ENCODE measurements at regions not wholly inside any gene's neighbourhood (a gene's known extent, or its start where the extent isn't known, plus 50 kb on each side); places are given as distances from the start of the nearest gene placed in this dataset.

GRCh38 chr3:105130911-105131310 lies 235.8 kb upstream of the ALCAM start:
- TF ChIP-seq, protein P1, sequence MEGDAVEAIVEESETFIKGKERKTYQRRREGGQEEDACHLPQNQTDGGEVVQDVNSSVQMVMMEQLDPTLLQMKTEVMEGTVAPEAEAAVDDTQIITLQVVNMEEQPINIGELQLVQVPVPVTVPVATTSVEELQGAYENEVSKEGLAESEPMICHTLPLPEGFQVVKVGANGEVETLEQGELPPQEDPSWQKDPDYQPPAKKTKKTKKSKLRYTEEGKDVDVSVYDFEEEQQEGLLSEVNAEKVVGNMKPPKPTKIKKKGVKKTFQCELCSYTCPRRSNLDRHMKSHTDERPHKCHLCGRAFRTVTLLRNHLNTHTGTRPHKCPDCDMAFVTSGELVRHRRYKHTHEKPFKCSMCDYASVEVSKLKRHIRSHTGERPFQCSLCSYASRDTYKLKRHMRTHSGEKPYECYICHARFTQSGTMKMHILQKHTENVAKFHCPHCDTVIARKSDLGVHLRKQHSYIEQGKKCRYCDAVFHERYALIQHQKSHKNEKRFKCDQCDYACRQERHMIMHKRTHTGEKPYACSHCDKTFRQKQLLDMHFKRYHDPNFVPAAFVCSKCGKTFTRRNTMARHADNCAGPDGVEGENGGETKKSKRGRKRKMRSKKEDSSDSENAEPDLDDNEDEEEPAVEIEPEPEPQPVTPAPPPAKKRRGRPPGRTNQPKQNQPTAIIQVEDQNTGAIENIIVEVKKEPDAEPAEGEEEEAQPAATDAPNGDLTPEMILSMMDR (IDR thresholded peaks at IDR 0.05; ENCODE audit: unreplicated experiment), result no peak
- no peaks in the 10 kb centered on the region for H3K4me1 Mint-ChIP-seq (ENCODE audit: insufficient read depth, unreplicated experiment)
- H3K27ac Mint-ChIP-seq (ENCODE audit: low read depth, unreplicated experiment), result no peak overlapping the region
- intact Hi-C loops (cut with micrococcal nuclease), result no loop called here
- H3K9me3 Mint-ChIP-seq (ENCODE audit: unreplicated experiment), result peaks cover 10% of the 10 kb centered on the region
- no TSS peak for BruUV-seq (replicated peaks)
- ChIA-PET CTCF (no interaction called here), POLR2A (no interaction called here)
- H3K4me3 Mint-ChIP-seq (ENCODE audit: unreplicated experiment), result no peak overlapping the region
- no peaks in the 10 kb centered on the region for H3K36me3 Mint-ChIP-seq (ENCODE audit: insufficient read depth, unreplicated experiment)
- no peak for DNase-seq (ENCODE audit: unreplicated experiment)
- no peaks in the 10 kb centered on the region for H3K27me3 Mint-ChIP-seq (ENCODE audit: insufficient read depth, unreplicated experiment)

DNA sequence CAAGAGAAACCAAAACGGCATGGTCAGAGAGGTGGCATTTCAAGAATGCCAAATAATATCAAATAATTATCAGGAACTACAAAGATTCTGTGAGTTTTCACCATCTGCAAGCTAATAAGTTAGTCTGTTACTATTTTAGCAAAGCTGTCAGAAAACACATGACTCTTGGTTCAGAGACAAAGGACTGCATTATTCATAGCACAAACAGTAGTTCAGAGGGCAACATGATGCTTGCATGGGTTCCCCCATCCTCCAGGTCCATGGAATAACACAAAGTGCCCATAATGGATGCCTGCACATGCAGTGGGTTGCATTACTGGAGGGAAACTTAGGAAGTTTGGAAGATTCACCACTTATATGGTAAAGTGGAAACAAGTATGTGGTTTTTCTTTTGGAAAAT lies 228.8 kb upstream of the ALCAM start:
- H3K27me3 Mint-ChIP-seq (ENCODE audit: insufficient read depth, unreplicated experiment), result no peaks in the 10 kb centered on the region
- no TSS peak for BruUV-seq (replicated peaks)
- intact Hi-C loops (cut with micrococcal nuclease), result no loop called here
- CTCF ChIA-PET, result interaction anchor here (0.6 kb wide), 1 partner anchor 41 kb away, joined by 3 read pairs; no protein-coding TSS in a partner anchor
- H3K27ac Mint-ChIP-seq (ENCODE audit: low read depth, unreplicated experiment), result no peak overlapping the region
- H3K4me3 Mint-ChIP-seq (ENCODE audit: unreplicated experiment), result no peak overlapping the region
- H3K9me3 Mint-ChIP-seq (ENCODE audit: unreplicated experiment), result no peaks in the 10 kb centered on the region
- POLR2A ChIA-PET, result no interaction called here
- H3K36me3 Mint-ChIP-seq (ENCODE audit: insufficient read depth, unreplicated experiment), result no peaks in the 10 kb centered on the region
- no peak for DNase-seq (ENCODE audit: unreplicated experiment)
- peaks cover 8% of the 10 kb centered on the region for H3K4me1 Mint-ChIP-seq (ENCODE audit: insufficient read depth, unreplicated experiment)
- TF ChIP-seq, protein P1 (IDR thresholded peaks at IDR 0.05; ENCODE audit: unreplicated experiment), result no peak

DNA sequence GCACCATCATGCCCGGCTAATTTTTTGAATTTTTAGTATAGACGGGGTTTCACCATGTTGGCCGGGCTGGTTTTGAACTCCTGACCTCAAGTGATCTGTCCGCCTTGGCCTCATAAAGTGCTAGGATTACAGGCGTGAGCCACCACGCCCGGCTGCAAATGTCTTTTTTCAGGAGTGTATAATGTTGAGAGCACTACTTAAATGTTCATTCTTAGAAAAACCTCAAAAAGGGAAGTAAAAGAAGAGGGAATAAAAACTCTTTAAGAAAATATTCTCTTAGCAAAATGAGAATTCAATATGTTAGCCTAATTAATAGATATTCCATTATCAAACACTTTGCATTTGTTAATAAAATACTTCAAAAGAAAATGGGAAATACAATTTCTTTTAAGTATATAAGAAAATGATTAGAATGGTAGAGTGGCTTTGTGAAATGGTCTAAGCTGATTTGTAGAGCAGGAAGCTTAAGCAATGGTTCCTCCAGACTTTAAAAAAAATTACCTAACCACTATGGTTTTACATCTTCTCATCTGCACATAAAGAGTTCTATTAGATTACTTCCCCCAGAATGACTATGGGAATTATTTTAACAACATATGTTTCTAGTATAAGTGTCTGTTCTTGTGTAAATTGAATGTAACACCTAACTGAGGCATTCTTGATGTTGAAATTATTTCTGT lies 226.7 kb upstream of the ALCAM start:
- intact Hi-C loops (cut with micrococcal nuclease), result no loop called here
- TF ChIP-seq, protein P1 (IDR thresholded peaks at IDR 0.05; ENCODE audit: unreplicated experiment), result no peak
- no peak for DNase-seq (ENCODE audit: unreplicated experiment)
- no peaks in the 10 kb centered on the region for H3K9me3 Mint-ChIP-seq (ENCODE audit: unreplicated experiment)
- H3K4me3 Mint-ChIP-seq (ENCODE audit: unreplicated experiment), result no peak overlapping the region
- H3K27ac Mint-ChIP-seq (ENCODE audit: low read depth, unreplicated experiment), result peak overlapping the region; percentile 37
- no peaks in the 10 kb centered on the region for H3K36me3 Mint-ChIP-seq (ENCODE audit: insufficient read depth, unreplicated experiment)
- CTCF ChIA-PET, result interaction anchor here (1.8 kb wide), 1 partner anchor 228 kb away, joined by 5 read pairs; no protein-coding TSS in a partner anchor
- no peaks in the 10 kb centered on the region for H3K27me3 Mint-ChIP-seq (ENCODE audit: insufficient read depth, unreplicated experiment)
- POLR2A ChIA-PET, result no interaction called here
- peaks cover 8% of the 10 kb centered on the region for H3K4me1 Mint-ChIP-seq (ENCODE audit: insufficient read depth, unreplicated experiment)
- no TSS peak for BruUV-seq (replicated peaks)

DNA sequence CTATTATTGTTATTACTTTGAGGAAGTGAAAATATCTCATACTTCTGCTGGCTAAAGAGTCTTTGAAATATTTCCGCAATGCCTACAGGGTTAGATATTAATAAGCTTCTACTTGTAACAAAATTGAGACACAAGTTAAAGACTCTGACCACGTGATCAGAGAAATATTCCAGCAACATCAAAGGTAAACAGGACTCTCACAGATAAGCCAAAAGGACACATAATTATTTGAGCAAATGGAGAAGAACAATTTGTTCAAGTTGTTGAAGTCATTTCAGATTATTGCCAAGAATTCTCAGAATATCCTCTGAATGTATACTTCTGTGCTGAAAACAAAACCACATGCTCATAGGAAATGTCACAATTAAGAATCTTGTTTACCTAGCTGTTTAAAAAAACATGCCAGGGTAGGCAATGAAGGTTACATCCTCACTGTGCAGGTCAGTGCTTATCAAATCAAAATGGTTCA lies 225.8 kb upstream of the ALCAM start:
- Mint-ChIP-seq H3K36me3 (ENCODE audit: insufficient read depth, unreplicated experiment) (no peaks in the 10 kb centered on the region), H3K9me3 (ENCODE audit: unreplicated experiment) (no peaks in the 10 kb centered on the region), H3K4me3 (ENCODE audit: unreplicated experiment) (no peak overlapping the region), H3K27ac (ENCODE audit: low read depth, unreplicated experiment) (peak overlapping the region; percentile 37), H3K4me1 (ENCODE audit: insufficient read depth, unreplicated experiment) (peaks cover 8% of the 10 kb centered on the region), H3K27me3 (ENCODE audit: insufficient read depth, unreplicated experiment) (no peaks in the 10 kb centered on the region)
- DNase-seq (ENCODE audit: unreplicated experiment), result peak; percentile 20
- intact Hi-C loops (cut with micrococcal nuclease), result no loop called here
- POLR2A ChIA-PET, result interaction anchor here (0.7 to 1.5 kb wide), 3 partner anchors 10 to 134 kb away, joined by 3 read pairs; no protein-coding TSS in a partner anchor
- CTCF ChIA-PET, result interaction anchor here (1.8 kb wide), 1 partner anchor 227 kb away, joined by 5 read pairs; no protein-coding TSS in a partner anchor
- BruUV-seq (replicated peaks), result no TSS peak
- TF ChIP-seq, protein P1 (IDR thresholded peaks at IDR 0.05; ENCODE audit: unreplicated experiment), result no peak
